Neural cell (in vitro differentiated cells): ENCODE measurements at regions not wholly inside any gene's neighbourhood (a gene's known extent, or its start where the extent isn't known, plus 50 kb on each side); places are given as distances from the start of the nearest gene placed in this dataset.

ENCODE experiments used
- CTCF ChIP-seq: fragments of 450-650 bp; IDR thresholded peaks from 2 replicates; pipeline ENCODE4 v1.5.1; 2014; ENCODE audit warnings: antibody characterized with exemption, mild to moderate bottlenecking, moderate library complexity; ENCODE audit not compliant: poor library complexity, severe bottlenecking
- EP300 ChIP-seq: fragments of 450-650 bp; conservative IDR thresholded peaks from 2 replicates; pipeline ENCODE4 v1.6.1; 2014; ENCODE audit warnings: antibody characterized with exemption, mild to moderate bottlenecking, moderate library complexity; ENCODE audit not compliant: poor library complexity, severe bottlenecking
- SMC3 ChIP-seq: fragments of 450-650 bp; conservative IDR thresholded peaks from 2 replicates; pipeline ENCODE4 v1.6.1; 2014; ENCODE audit warnings: antibody characterized with exemption, mild to moderate bottlenecking, moderate library complexity; ENCODE audit not compliant: poor library complexity

- no peak for TF ChIP-seq EP300
- TF ChIP-seq CTCF: no peak
- no peak for TF ChIP-seq SMC3
Observed at GRCh38 chr14:21825845-21826244, 152.2 kb upstream of the OR4E1 start.
